ENCODE measurements at regions not wholly inside any gene's neighbourhood (a gene's known extent, or its start where the extent isn't known, plus 50 kb on each side); places are given as distances from the start of the nearest gene placed in this dataset.
"Not testable (repeated sequence)": the region's sequence is repeated elsewhere in the genome, so short reads cannot be mapped to it uniquely, and the experiment has no call there.

DNA sequence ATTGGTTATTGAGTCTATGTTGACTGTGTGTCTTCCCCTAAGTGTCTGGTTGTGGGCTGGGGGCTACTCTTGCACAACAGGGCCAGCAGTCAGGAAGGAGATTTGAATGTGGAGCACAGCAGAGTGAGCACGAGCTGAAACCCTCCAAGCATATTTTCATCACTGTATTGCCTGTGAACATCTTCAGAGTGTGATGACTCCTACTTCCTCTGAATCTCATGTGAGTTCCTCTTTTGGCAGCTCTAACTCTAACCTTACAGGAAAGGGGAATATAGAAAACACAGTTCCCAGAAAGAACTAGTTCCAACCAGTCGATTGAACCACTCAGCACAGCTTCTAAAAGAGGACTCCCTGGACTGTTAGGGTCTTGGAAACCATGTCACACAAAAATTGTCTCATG, 211.6 kb downstream of the RAP2B start:
- no peak for DNase-seq (ENCODE audit: low read depth)

DNA sequence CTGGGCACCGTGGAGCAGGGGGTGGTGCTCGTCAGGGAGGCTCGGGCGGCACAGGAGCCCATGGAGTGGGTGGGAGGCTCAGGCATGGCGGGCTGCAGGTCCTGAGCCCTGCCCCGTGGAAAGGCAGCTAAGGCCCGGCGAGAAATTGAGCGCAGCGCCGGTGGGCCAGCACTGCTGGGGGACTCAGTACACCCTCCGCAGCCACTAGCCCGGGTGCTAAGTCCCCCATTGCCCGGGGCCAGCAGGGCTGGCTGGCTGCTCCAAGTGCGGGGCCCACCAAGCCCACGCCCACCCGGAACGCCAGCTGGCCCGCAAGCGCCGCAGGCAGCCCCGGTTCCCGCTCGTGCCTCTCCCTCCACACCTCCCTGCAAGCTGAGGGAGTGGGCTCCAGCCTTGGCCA, 216.3 kb downstream of the RAP2B start:
- DNase-seq (ENCODE audit: low read depth), result not testable (repeated sequence)

DNA sequence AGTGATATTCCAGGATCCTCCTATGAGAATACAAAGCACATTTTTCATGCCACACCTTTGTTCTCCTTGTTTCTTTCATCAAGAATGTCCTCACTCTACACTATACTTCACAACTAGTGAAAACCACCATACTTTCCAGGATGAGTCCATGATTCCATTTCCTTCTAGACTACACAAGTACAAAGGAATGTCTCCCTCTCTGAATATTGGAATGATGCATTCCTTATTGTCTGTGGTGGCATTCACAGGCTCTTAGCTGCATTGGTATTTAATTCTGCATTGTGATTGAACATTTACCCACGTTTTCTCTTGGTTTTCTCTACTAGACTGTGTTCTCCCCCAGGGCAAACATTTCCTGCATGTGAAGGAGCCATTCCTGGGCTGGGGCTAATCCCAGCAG, 217.5 kb downstream of the RAP2B start:
- no peak for DNase-seq (ENCODE audit: low read depth)

DNA sequence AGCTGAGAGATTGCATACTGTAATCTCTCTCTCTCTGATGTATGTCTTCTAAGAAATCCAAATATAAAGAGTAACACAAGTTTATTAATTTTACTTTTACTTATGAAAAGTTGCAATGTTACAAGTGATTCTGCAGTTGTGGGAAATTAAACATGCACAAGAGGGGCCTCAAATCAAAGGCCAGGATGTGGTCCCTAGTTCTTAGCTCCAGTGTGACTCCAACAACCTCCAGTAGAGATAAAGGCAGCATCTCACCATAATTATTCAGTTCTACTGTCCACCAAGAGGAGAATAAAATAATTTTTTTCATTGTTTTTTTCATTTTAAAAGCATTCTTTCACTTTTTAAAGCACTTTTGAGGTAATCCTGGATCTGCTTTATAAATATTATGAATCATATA, 223.3 kb downstream of the RAP2B start:
- no peak for DNase-seq (ENCODE audit: low read depth)

DNA sequence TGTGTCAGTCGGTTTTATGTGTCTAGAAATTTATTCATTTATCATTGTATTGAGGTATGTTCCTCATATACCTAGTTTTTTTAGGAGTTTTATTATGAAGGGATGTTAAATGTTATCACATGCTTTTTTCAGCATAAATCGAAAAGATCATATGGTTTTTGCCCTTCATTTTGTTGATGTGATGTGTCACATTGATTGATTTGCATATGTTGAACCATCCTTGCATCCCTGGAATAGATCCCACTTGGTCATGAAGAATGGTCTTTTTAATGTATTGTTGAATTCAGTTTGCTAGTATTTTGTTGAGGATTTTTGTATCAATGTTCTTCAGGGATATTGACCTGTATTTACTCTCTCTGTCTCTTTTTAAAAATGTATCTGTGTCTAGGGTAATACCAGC, 230.3 kb downstream of the RAP2B start:
- DNase-seq (ENCODE audit: low read depth), result no peak

DNA sequence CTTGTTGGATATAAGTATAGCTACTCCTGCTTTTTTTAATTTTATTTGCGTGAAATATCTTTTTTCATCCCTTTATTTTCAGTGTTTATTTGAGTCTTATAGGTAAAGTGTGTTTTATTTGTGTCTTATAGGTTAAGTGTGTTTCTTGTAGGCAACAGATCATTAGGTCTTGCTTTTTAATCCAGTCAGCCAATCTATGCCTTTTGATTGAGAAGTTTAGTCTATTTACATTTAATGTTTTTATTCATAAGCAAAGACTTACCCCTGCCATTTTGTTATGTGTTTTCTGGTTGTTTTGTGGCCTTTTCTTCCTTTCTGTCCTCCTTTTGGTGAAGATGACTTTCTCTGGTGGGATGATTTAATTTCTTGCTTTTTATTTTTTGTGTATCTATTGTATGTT, 232.0 kb downstream of the RAP2B start:
- DNase-seq (ENCODE audit: low read depth), result no peak

DNA sequence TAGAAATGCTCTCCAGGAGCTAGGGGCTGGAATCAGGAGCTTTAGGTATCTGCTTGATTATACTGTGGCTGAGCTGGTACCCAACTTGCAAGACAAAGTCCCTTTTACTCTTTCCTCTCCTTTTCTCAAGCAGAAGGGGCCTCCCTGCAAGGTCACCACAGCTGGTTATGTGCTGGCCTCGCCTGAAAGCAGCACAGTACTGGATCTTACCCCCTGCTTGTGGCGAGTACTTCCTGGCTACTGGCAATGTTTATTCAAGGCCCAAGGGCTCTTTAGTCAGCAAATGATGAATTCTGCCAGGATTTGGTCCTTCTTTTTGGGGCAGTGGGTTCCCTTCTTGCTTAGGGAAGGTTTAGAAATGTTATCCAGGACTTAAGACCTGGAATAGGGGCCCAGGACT, 234.6 kb downstream of the RAP2B start:
- DNase-seq (ENCODE audit: low read depth), result no peak

DNA sequence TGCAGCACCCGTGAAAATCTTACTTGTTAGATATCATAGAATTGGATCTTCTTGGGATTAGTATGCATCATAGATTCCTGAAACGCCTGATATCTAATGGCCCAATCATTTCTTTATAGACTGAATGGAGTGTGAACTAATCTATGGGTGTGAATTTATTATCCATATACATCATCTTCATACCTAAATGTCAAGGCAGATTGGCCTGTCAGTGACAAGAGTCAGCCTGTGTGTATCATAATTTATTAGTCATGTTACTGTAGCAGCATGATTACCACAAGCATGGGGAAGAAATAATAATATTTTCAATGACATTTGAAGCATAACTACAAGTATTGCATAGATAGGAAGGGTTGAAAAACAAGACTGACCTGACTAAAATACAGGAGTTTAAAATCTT, 235.8 kb downstream of the RAP2B start:
- DNase-seq (ENCODE audit: low read depth), result no peak

DNA sequence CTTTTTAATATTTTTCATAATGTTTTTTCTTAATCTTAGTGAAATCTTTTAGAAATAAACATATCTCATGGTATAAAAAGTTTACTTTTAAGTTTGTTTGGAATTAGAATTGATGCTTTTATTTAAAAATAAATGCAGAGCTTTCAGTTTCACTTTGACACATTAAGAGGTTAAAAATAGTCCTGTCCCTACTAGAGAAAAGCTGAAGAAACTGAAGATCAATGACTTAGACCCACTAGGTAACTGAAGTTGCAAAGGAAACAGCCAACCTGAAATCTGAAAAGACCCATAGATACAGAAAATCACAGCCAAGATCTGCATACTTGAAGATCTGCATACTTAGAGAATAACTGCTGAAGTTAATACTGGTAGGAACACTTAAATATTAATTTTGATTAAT, 237.6 kb downstream of the RAP2B start:
- DNase-seq (ENCODE audit: low read depth), result no peak

DNA sequence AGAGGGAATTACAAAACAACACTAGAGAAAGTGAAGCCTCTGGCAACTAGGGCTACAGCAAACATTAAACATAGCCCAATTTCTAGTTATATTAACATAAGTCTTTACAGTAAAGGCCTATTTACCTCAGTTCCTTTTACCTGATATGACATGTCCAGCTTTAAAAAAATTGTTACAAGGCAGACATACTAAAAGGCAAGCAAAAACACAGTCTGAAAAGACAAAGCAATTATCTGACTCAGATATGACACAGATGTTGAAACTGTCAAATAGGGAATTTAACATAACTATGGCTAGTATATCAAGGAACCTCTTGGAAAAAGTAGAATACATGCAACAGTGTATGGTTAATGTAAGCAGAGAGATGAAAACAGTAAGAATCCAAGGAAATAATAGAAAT, 238.6 kb downstream of the RAP2B start:
- no peak for DNase-seq (ENCODE audit: low read depth)

DNA sequence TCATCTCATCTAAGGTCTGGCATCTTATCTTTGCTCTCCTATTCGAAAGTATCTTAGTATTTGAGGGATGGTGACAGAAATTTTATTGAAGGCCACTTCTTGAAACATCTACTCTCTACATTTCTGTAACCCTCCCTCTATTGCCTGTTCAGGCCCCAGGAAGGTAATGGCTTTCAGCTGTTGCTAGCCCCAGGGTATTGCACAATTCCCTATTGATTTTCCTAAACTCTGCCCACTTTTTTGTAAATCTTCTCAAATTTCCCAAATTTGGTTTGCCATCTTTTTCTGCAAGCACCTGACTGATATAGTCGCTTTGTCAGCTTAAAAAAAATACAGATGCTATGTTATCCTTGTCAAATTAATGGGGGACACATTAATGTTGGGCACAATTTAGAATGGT, 242.1 kb downstream of the RAP2B start:
- DNase-seq (ENCODE audit: low read depth), result no peak

DNA sequence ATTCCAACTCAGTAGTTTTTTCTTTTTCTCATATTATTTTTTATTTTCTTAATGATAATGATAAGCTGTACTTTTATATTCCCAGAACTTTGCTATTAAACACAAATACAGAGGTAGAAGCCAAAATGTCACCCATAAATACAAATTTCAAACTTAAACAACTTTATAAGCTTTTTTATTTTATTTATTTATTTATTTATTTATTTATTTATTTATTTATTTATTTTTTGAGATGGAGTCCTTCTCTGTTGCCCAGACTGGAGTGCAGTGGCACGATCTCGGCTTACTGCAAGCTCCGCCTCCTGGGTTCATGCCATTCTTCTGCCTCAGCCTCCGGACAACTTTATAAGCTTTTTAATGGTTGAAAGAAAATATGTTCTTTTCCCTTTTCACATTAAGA, 243.3 kb downstream of the RAP2B start:
- DNase-seq (ENCODE audit: low read depth), result not testable (repeated sequence)

DNA sequence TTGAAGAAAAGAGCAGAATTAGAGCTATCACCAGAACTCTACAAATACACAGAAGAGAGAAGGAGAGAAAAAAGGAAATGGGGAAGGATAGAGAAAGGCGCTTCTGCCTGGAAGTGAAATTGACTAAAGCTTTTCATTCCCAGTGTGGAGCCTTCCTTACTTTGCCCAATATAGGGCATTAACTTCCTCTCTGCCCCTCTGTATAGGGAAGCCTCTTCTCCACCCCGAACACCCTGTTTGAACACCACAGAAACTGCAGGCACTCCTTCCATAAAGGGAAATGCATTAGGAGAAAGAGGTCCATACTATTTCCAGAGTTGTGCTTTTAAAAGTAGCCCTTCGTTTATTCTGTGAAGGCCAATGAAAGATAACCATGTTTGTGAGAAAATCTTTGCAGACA, 248.5 kb downstream of the RAP2B start:
- DNase-seq (ENCODE audit: low read depth), result no peak

DNA sequence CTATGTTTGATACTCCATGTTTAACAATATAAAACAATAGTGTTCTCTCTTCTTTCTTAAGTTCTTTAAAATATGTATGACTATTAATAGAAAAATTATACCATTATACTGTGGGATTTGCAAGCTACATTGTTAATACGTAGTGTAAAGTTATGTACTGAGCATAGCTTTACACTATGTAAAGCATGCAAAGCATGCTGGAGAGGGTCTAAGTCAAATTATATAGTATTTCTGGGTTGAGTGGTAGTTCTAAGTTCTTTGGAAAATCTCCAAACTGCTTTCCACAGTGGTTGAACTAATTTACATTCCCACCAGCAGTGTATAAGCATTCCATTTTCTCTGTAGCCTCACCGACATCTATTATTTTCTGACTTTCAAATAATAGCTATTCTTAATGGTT, 253.0 kb downstream of the RAP2B start:
- DNase-seq (ENCODE audit: low read depth), result no peak

DNA sequence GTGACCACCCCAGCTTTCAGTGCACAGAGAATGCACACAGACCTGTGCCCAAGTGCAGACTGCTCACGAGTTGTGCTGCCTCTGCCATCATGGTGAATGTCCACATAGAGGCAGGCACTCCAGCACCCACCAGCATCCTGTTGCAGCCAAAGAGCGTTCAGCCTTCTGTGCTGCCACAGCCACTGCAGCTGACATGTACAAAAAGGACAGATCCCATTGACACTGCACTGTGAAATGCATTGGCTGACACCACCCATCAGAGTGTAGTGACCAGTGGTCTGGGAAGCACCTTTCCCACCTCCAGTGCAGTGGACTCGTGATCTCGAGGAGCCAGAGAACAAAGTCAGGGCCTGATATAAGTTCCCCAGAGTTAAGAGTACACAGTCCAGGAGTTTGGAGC, 260.3 kb downstream of the RAP2B start:
- no peak for DNase-seq (ENCODE audit: low read depth)

DNA sequence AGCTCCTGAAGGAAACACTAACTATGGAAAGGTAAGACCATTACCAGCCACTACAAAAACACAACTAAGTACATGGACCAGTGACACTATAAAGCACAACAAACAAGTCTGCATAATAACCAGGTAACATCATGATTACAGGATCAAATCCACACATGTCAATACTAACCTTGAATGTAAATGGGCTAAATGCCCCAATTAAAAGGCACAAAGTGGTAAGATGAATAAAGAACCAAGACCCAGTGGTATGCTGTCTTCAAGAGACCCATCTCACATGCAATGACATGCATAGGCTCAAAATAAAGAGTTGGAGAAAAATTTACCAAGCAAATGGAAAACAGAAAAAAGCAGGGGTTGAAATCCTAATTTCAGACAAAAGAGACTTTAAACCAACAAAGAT, 261.8 kb downstream of the RAP2B start:
- not testable (repeated sequence) for DNase-seq (ENCODE audit: low read depth)

DNA sequence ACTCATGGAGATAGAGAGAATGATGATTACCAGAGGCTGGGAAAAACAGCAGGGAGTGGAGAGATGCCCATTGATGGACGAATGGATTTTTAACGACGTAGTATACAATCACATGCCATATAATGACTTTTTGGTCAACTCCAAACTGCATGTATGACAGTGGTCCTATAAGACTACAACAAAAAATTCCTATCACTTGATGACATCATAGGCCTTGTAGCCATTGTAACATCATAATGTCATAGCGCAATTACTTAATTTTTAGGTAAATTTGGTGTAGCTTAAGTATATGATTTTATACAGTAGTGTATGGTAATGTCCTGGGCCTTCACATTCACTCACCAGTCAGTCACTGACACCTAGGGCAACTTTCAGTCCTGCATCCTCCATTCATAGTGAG, 264.3 kb downstream of the RAP2B start:
- no peak for DNase-seq (ENCODE audit: low read depth)

DNA sequence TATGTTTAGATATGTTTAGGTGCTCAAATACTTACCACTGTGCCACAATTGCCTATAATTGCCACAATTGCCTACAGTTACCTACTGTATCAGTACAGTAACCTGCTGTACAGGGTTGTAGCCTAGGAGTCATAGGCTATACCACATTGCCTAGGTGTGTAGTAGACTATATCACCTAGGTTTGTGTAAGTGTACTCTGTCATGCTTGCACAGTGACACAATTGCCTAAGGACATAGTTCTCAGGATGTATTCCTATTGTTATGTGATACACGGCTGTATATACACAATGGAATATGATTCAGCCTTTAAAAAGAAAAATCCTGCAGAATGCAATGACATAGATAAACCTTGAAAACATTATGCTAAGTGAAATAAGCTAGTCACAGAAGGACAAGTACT, 264.8 kb downstream of the RAP2B start:
- DNase-seq (ENCODE audit: low read depth), result no peak

DNA sequence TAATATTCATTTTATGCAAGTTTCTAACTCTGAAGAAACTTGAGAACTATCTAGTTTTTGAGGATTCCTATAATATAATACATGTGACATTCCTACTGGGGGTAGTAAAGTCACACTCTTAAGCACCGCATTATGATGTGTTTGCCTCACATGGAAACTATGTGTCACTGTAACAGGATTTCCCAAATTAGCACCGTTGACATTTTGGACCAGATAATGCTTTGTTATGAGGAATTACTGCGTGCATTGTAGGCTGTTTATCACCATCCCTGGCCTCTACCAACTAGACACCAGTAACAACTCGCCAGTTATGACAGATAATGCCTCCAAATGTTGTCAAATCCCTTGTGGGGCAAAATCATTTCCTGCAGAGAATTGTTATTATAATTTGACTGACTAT, 267.8 kb downstream of the RAP2B start:
- no peak for DNase-seq (ENCODE audit: low read depth)

DNA sequence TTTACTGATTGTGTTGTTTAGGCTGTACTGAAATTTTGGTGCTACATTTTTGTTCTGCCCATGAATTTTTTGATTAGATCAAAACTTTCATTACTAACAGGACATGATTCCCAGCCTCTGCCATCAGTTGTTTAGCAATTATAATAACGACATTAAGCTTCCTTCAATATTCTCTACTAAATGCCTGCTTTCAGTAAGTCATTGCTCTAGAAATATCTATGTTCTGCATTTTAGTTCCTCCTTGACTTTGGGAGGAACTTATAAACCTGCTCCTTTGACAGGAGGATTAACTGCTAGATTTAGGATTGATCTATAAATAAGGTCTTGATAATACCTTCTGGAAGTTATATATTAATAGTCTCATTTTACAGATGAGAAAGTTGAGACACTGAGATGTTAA, 269.1 kb downstream of the RAP2B start:
- DNase-seq (ENCODE audit: low read depth), result no peak

DNA sequence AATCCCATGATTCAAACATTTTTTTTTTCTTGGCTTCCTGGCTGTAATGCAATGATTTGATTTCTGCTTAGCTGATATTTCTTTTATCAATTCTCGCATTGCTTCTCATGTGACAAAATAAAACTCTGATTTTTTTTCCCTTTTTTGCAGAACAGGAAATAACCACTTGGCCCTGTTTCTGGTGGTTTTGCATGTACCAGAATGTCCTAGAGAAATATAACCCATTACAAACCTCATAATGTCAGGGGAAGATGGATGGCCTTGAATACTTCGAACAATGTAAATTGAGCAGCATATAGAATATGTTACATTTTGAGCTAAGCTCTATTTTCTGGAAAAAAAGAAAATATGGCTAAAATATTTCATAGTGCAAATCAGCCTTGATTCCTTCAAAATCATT, 275.6 kb downstream of the RAP2B start:
- DNase-seq (ENCODE audit: low read depth), result no peak

DNA sequence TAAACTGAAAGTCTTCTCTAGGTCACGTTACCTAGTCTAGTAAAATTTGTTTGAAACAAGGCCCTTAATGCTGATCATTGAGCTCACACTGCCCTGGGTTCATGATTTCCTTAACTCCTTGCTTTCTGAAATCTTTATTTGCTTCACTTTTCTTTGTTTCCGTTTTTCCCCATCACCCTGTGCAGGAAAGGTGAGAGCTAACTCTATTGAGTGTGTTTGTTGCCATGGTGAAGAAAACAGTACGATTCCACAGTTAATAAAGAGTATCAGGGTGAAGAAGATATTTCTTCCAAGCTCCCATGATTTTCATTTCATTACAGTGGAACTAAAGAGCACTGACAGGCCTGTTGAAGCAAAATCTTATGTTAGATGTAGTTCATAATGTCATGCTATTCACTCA, 276.2 kb downstream of the RAP2B start:
- DNase-seq (ENCODE audit: low read depth), result no peak

DNA sequence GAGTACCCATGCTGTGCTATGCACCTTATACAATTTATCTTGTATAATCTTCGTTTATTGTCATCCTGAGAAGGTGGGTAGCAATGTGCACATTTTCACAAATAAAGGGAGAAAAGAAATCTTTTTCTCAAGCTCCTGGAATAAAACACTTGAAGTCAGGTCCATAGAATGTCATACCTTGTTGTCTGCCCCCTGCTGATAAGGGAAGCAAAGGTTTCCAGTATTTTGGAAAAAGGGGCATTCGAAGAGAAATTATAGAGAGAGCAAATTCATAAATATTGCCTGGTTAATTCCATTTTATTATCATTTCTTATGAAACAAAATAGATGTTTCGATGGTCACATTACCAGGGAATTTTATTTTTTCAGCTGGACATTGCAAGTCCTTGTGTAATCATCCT, 277.8 kb downstream of the RAP2B start:
- DNase-seq (ENCODE audit: low read depth), result no peak

DNA sequence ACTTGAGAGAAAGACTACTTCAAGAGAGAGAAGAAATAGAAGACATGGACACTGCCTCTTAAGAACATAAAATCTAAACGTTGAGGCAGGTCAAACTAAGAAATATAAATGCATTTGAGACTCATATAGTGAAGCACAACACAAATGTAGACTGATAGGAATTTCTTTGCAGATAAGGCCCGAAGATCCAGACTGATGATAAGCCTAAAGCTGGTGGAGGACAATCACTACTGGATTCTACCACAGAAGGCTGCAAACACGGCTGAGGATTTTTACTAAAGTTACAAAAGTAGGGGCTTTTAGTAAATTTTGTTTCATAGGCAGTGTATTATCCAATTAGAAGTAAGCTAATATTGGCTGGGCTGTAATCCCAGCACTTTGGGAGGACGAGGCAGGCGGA, 278.3 kb downstream of the RAP2B start:
- no peak for DNase-seq (ENCODE audit: low read depth)

DNA sequence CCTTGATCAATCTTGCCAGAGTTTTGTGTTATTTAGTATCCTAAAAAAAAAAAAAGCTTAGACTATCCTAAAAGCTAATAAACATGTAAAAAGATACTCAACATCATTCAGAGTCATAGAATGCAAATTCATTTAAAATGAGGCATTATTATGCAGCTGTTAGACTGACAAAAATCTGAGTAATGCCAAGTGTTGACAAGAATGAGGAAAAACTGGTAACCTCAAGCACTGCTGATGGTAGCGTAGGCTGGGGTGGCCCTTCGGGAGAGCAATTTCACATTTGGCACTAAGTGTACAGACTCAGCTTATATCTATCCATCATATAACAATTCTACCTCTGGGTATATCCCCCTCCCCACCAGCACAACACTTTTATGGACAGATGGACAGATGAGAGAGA, 280.4 kb downstream of the RAP2B start:
- DNase-seq (ENCODE audit: low read depth), result no peak

Data from stimulated activated CD8-positive, alpha-beta memory T cell treated with anti-CD3 and anti-CD28 coated beads, Interleukin-12 subunit alpha, Interleukin-12 subunit beta, amount 100 ng/mL, for 4 hours (primary cell).